ENCODE measurements at regions not wholly inside any gene's neighbourhood (a gene's known extent, or its start where the extent isn't known, plus 50 kb on each side); places are given as distances from the start of the nearest gene placed in this dataset.

- TF ChIP-seq SMAD1 (IDR thresholded peaks at IDR 0.05; ENCODE audit: low read depth, partially characterized antibody) (no peak), MEF2B (IDR thresholded peaks at IDR 0.05; ENCODE audit: partially characterized antibody, poor library complexity, severe bottlenecking) (no peak), RB1 (IDR thresholded peaks at IDR 0.05; ENCODE audit: borderline replicate concordance) (no peak), SP1 (IDR thresholded peaks at IDR 0.05; ENCODE audit: low read depth, low read length) (no peak), ZNF24 (IDR thresholded peaks at IDR 0.05) (no peak), ZNF207 (IDR thresholded peaks at IDR 0.05; ENCODE audit: borderline replicate concordance) (no peak)
These were observed 2142.5 kb upstream of the TENM3 start (continued) for GRCh38 chr4:180100433-180101344.

DNA sequence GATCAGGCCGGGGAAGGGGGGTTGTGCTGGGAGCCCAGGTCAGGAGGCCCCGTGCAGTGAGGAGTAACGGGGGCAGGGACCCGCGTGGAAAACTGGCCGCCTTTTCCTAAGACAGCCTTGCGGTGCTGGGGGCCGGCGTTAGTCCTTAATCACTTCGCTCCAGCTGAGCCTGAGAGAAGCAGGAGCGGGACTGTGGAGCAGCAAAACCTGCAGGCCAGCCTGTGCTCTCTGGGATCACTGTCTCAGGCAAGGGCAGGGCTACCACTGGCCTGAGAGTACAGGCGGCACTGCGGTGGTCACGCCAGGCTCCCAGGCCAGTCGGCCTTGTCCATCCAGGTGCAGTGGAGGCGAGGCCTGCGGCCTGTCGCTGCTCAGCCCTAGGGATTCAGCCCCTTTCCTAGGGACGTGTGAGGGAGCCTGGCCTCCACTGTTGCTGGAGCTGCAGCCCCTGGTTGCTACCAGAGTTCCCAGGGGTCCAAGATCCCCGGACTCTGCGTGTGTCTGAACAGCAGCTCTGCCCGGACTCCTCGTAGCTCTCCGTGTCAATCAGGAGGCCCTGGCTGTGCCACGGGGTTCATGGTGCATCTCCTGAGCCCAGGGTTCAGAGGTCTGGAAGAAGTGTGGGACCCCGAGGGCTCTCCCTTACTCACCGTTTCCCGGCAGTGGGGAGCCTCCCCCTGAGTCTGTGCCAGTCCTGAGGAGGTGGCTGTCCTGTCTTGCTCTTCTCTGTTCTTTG, 2141.7 kb upstream of the TENM3 start:
- no peak for ATAC-seq
- in situ Hi-C loops (cut with MboI) = no loop called here
- POLR2A ChIA-PET = no interaction called here
- CTCF ChIA-PET = no interaction called here
- Histone ChIP-seq H3K4me2 (ENCODE audit: control insufficient read depth, insufficient read depth) (no peak overlapping the region), H3K79me2 (ENCODE audit: control insufficient read depth, insufficient read depth, low read length) (no peaks in the 10 kb centered on the region), H3K9ac (ENCODE audit: control insufficient read depth, insufficient read depth, low read length) (no peak overlapping the region), H3K4me1 (ENCODE audit: control insufficient read depth, insufficient read depth, low read length) (no peaks in the 10 kb centered on the region), H3K27ac (ENCODE audit: control insufficient read depth, insufficient read depth) (no peak overlapping the region), H4K20me1 (ENCODE audit: control insufficient read depth, insufficient read depth) (no peaks in the 10 kb centered on the region), H2AFZ (ENCODE audit: control insufficient read depth, low read depth, low read length) (no peak overlapping the region), H3K9me3 (replicated peaks; ENCODE audit: control insufficient read depth, insufficient read depth, low read length) (no peaks in the 10 kb centered on the region), H3K4me3 (no peak overlapping the region), H3K36me3 (ENCODE audit: control insufficient read depth in 2 of 2, insufficient read depth in 2 of 2, low read length in 1 of 2) (no peaks in the 10 kb centered on the region), H3K27me3 (replicated peaks in 1 of 2; ENCODE audit: control insufficient read depth in 2 of 2, insufficient read depth in 2 of 2, low read length in 1 of 2) (no peaks in the 10 kb centered on the region)
- SMC1A ChIA-PET (ENCODE audit: uncharacterized antibody, unreplicated experiment) = no interaction called here
- intact Hi-C loops (cut with micrococcal nuclease; ENCODE audit: unreplicated experiment) = no loop called here
- 44% methylated on average over 28 of the region's 28 CpGs for WGBS (ENCODE audit: insufficient coverage, insufficient replicate concordance, low lambda C conversion rate, missing lambda C conversion rate)
- no peak for DNase-seq (ENCODE audit: low read depth, low spot score)
- RAD21 ChIA-PET (ENCODE audit: unreplicated experiment) = no interaction called here
- TF ChIP-seq SMARCA5 (IDR thresholded peaks at IDR 0.05) (no peak), MTA3 (IDR thresholded peaks at IDR 0.05; ENCODE audit: borderline replicate concordance, low read length) (no peak)
- no peak for FAIRE-seq
- BruUV-seq (replicated peaks) = no TSS peak

All from GM12878 (cell line).